ENCODE measurements at regions not wholly inside any gene's neighbourhood (a gene's known extent, or its start where the extent isn't known, plus 50 kb on each side); places are given as distances from the start of the nearest gene placed in this dataset.
"Not testable (repeated sequence)": the region's sequence is repeated elsewhere in the genome, so short reads cannot be mapped to it uniquely, and the experiment has no call there.

GRCh38 chr9:88837731-88838130, 153.5 kb upstream of the S1PR3 start:
- ChIA-PET POLR2A (no interaction called here), CTCF (no interaction called here)
- no TSS peak for BruUV-seq (replicated peaks)
- Histone ChIP-seq H3K4me1 (no peaks in the 10 kb centered on the region), H3K27me3 (replicated peaks; ENCODE audit: control insufficient read depth, insufficient read depth, low read length) (no peaks in the 10 kb centered on the region), H3K36me3 (ENCODE audit: control insufficient read depth, insufficient read depth, low read length) (no peaks in the 10 kb centered on the region), H3K4me3 (ENCODE audit: low read depth, low read length) (no peak overlapping the region), H3K9me3 (no peaks in the 10 kb centered on the region)
- Mint-ChIP-seq H3K36me3 (ENCODE audit: insufficient read depth, unreplicated experiment) (no peaks in the 10 kb centered on the region), H3K4me3 (ENCODE audit: unreplicated experiment) (no peak overlapping the region), H3K27ac (ENCODE audit: unreplicated experiment) (no peak overlapping the region), H3K4me1 (ENCODE audit: low read depth, unreplicated experiment) (no peaks in the 10 kb centered on the region), H3K9me3 (ENCODE audit: unreplicated experiment) (no peaks in the 10 kb centered on the region), H3K27me3 (ENCODE audit: insufficient read depth, unreplicated experiment) (peaks cover 2% of the 10 kb centered on the region)
- DNase-seq: no peak
- intact Hi-C loops (cut with micrococcal nuclease; ENCODE audit: unreplicated experiment): no loop called here
- TF ChIP-seq, protein P1, sequence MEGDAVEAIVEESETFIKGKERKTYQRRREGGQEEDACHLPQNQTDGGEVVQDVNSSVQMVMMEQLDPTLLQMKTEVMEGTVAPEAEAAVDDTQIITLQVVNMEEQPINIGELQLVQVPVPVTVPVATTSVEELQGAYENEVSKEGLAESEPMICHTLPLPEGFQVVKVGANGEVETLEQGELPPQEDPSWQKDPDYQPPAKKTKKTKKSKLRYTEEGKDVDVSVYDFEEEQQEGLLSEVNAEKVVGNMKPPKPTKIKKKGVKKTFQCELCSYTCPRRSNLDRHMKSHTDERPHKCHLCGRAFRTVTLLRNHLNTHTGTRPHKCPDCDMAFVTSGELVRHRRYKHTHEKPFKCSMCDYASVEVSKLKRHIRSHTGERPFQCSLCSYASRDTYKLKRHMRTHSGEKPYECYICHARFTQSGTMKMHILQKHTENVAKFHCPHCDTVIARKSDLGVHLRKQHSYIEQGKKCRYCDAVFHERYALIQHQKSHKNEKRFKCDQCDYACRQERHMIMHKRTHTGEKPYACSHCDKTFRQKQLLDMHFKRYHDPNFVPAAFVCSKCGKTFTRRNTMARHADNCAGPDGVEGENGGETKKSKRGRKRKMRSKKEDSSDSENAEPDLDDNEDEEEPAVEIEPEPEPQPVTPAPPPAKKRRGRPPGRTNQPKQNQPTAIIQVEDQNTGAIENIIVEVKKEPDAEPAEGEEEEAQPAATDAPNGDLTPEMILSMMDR (IDR thresholded peaks at IDR 0.05; ENCODE audit: insufficient read depth in 1 of 2, low read depth in 1 of 2, low read length in 1 of 2, severe bottlenecking in 1 of 2, unreplicated experiment in 1 of 2): no peak

DNA sequence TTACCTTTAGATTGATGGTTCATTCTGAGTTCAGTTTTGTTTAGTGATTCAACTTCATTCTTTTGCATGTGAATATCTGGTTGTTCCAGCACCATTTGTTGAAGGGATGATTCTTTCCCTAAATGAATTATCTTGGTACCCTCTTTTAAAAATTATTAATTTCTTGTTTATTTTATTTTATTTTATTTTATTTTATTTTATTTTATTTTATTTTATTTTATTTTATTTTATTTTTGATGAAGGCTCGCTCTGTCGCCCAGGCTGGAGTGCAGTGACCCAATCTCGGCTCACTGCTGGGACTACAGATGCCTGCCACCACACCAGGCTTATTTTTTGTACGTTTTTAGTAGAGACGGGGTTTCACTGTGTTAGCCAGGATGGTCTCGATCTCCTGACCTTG, 141.4 kb upstream of the S1PR3 start:
- POLR2A ChIA-PET: interaction anchor here (0.5 kb wide), 1 partner anchor 370 kb away, joined by 3 read pairs; no protein-coding TSS in a partner anchor
- intact Hi-C loops (cut with micrococcal nuclease; ENCODE audit: unreplicated experiment); H3K27ac Mint-ChIP-seq (ENCODE audit: unreplicated experiment); H3K9me3 Mint-ChIP-seq (ENCODE audit: unreplicated experiment); H3K36me3 ChIP-seq (ENCODE audit: control insufficient read depth, insufficient read depth, low read length); H3K27me3 Mint-ChIP-seq (ENCODE audit: insufficient read depth, unreplicated experiment); H3K36me3 Mint-ChIP-seq (ENCODE audit: insufficient read depth, unreplicated experiment); H3K4me1 Mint-ChIP-seq (ENCODE audit: low read depth, unreplicated experiment); DNase-seq; BruUV-seq (replicated peaks); H3K27me3 ChIP-seq (replicated peaks; ENCODE audit: control insufficient read depth, insufficient read depth, low read length); H3K4me3 Mint-ChIP-seq (ENCODE audit: unreplicated experiment); H3K4me3 ChIP-seq (ENCODE audit: low read depth, low read length); CTCF ChIA-PET; H3K9me3 ChIP-seq; H3K4me1 ChIP-seq: not testable (repeated sequence)

DNA sequence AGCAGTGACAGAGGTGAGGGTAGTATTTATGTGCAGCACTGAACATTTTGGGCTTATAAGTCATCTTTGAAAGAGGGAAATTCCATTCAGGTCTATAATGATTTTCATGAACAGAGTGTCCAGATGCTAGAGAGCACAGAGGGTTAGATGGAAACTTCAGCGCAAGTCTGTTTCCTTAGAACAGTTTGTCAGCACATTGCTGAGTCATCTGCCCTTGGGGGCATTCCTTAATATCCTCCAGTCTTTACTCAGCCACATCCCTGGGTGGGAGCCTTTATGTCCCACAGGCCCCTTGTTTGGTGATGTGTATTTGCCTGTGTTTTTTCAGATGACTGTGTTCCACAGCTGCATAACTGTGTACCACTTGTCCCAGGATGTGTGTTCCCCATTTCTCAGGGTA, 138.5 kb upstream of the S1PR3 start:
- Histone ChIP-seq H3K9me3 (no peaks in the 10 kb centered on the region), H3K36me3 (ENCODE audit: control insufficient read depth, insufficient read depth, low read length) (no peaks in the 10 kb centered on the region), H3K4me3 (ENCODE audit: low read depth, low read length) (no peak overlapping the region), H3K27me3 (replicated peaks; ENCODE audit: control insufficient read depth, insufficient read depth, low read length) (no peaks in the 10 kb centered on the region), H3K4me1 (no peaks in the 10 kb centered on the region)
- no peaks in the 10 kb centered on the region for H3K27me3 Mint-ChIP-seq (ENCODE audit: insufficient read depth, unreplicated experiment)
- intact Hi-C loops (cut with micrococcal nuclease; ENCODE audit: unreplicated experiment): no loop called here
- DNase-seq: peak in 1 of 2 experiments; percentile 12
- H3K4me1 Mint-ChIP-seq (ENCODE audit: low read depth, unreplicated experiment): peaks cover 6% of the 10 kb centered on the region
- no TSS peak for BruUV-seq (replicated peaks)
- no peak overlapping the region for H3K4me3 Mint-ChIP-seq (ENCODE audit: unreplicated experiment)
- POLR2A ChIA-PET: no interaction called here
- TF ChIP-seq, protein P1 (IDR thresholded peaks at IDR 0.05; ENCODE audit: insufficient read depth in 1 of 2, low read depth in 1 of 2, low read length in 1 of 2, severe bottlenecking in 1 of 2, unreplicated experiment in 1 of 2): no peak
- H3K27ac Mint-ChIP-seq (ENCODE audit: unreplicated experiment): no peak overlapping the region
- CTCF ChIA-PET: no interaction called here
- no peaks in the 10 kb centered on the region for H3K9me3 Mint-ChIP-seq (ENCODE audit: unreplicated experiment)
- no peaks in the 10 kb centered on the region for H3K36me3 Mint-ChIP-seq (ENCODE audit: insufficient read depth, unreplicated experiment)

- H3K27ac Mint-ChIP-seq (ENCODE audit: unreplicated experiment): no peak overlapping the region
- TF ChIP-seq, protein P1 (IDR thresholded peaks at IDR 0.05; ENCODE audit: insufficient read depth in 1 of 2, low read depth in 1 of 2, low read length in 1 of 2, severe bottlenecking in 1 of 2, unreplicated experiment in 1 of 2): no peak
- CTCF ChIA-PET: no interaction called here
Observed at GRCh38 chr9:88870627-88871026, 120.6 kb upstream of the S1PR3 start.

More at GRCh38 chr9:88870627-88871026, 120.6 kb upstream of the S1PR3 start:
- Histone ChIP-seq H3K4me1 (no peaks in the 10 kb centered on the region), H3K36me3 (ENCODE audit: control insufficient read depth, insufficient read depth, low read length) (no peaks in the 10 kb centered on the region), H3K4me3 (ENCODE audit: low read depth, low read length) (no peak overlapping the region), H3K9me3 (no peaks in the 10 kb centered on the region), H3K27me3 (replicated peaks; ENCODE audit: control insufficient read depth, insufficient read depth, low read length) (no peaks in the 10 kb centered on the region)
- no peak for DNase-seq
- peaks cover 8% of the 10 kb centered on the region for H3K9me3 Mint-ChIP-seq (ENCODE audit: unreplicated experiment)
- H3K27me3 Mint-ChIP-seq (ENCODE audit: insufficient read depth, unreplicated experiment): no peaks in the 10 kb centered on the region
- no peak overlapping the region for H3K4me3 Mint-ChIP-seq (ENCODE audit: unreplicated experiment)
- no peaks in the 10 kb centered on the region for H3K36me3 Mint-ChIP-seq (ENCODE audit: insufficient read depth, unreplicated experiment)
- no TSS peak for BruUV-seq (replicated peaks)
- H3K4me1 Mint-ChIP-seq (ENCODE audit: low read depth, unreplicated experiment): no peaks in the 10 kb centered on the region
- intact Hi-C loops (cut with micrococcal nuclease; ENCODE audit: unreplicated experiment): no loop called here
- POLR2A ChIA-PET: no interaction called here

Data from Caco-2 (cell line).